ENCODE measurements at regions not wholly inside any gene's neighbourhood (a gene's known extent, or its start where the extent isn't known, plus 50 kb on each side); places are given as distances from the start of the nearest gene placed in this dataset.
"Not testable (repeated sequence)": the region's sequence is repeated elsewhere in the genome, so short reads cannot be mapped to it uniquely, and the experiment has no call there.

GRCh38 chr2:176851889-176852483 is 360.6 kb upstream of the HNRNPA3 start:
- no peak for DNase-seq (ENCODE audit: low spot score)

- DNase-seq (ENCODE audit: low spot score) = no peak
Observed at GRCh38 chr2:176852667-176853066, 359.9 kb upstream of the HNRNPA3 start.

- no peak for DNase-seq (ENCODE audit: low spot score)
Observed at GRCh38 chr2:176854062-176854461, 358.5 kb upstream of the HNRNPA3 start.

- no peak for DNase-seq (ENCODE audit: low spot score)
Observed at GRCh38 chr2:176854878-176855277, 357.7 kb upstream of the HNRNPA3 start.

- no peak for DNase-seq (ENCODE audit: low spot score)
Observed at GRCh38 chr2:176856683-176857082, 355.9 kb upstream of the HNRNPA3 start.

GRCh38 chr2:176865336-176865735 is 347.3 kb upstream of the HNRNPA3 start:
- no peak for DNase-seq (ENCODE audit: low spot score)

- DNase-seq (ENCODE audit: low spot score) = no peak
Observed at GRCh38 chr2:176872406-176872805, 340.2 kb upstream of the HNRNPA3 start.

- no peak for DNase-seq (ENCODE audit: low spot score)
Observed at GRCh38 chr2:176873403-176873802, 339.2 kb upstream of the HNRNPA3 start.

GRCh38 chr2:176876493-176877103 is 336.0 kb upstream of the HNRNPA3 start:
- no peak for DNase-seq (ENCODE audit: low spot score)

- no peak for DNase-seq (ENCODE audit: low spot score)
Observed at GRCh38 chr2:176879426-176879995, 333.1 kb upstream of the HNRNPA3 start.

- not testable (repeated sequence) for DNase-seq (ENCODE audit: low spot score)
Observed at GRCh38 chr2:176882045-176882444, 330.5 kb upstream of the HNRNPA3 start.

- DNase-seq (ENCODE audit: low spot score) = no peak
Observed at GRCh38 chr2:176885001-176885643, 327.5 kb upstream of the HNRNPA3 start.

GRCh38 chr2:176885661-176886060 is 326.9 kb upstream of the HNRNPA3 start:
- DNase-seq (ENCODE audit: low spot score) = no peak

GRCh38 chr2:176891105-176891504 is 321.5 kb upstream of the HNRNPA3 start:
- DNase-seq (ENCODE audit: low spot score) = no peak

- DNase-seq (ENCODE audit: low spot score) = no peak
Observed at GRCh38 chr2:176891857-176892256, 320.7 kb upstream of the HNRNPA3 start.

- DNase-seq (ENCODE audit: low spot score) = no peak
Observed at GRCh38 chr2:176892676-176893226, 319.8 kb upstream of the HNRNPA3 start.

- no peak for DNase-seq (ENCODE audit: low spot score)
Observed at GRCh38 chr2:176895158-176895557, 317.4 kb upstream of the HNRNPA3 start.

- no peak for DNase-seq (ENCODE audit: low spot score)
Observed at GRCh38 chr2:176902454-176902853, 310.1 kb upstream of the HNRNPA3 start.

GRCh38 chr2:176904053-176904452 is 308.5 kb upstream of the HNRNPA3 start:
- not testable (repeated sequence) for DNase-seq (ENCODE audit: low spot score)

- no peak for DNase-seq (ENCODE audit: low spot score)
Observed at GRCh38 chr2:176907341-176907740, 305.3 kb upstream of the HNRNPA3 start.

GRCh38 chr2:176910828-176911227 is 301.8 kb upstream of the HNRNPA3 start:
- no peak for DNase-seq (ENCODE audit: low spot score)

GRCh38 chr2:176913955-176914354 is 298.6 kb upstream of the HNRNPA3 start:
- no peak for DNase-seq (ENCODE audit: low spot score)

GRCh38 chr2:176914371-176914770 is 298.2 kb upstream of the HNRNPA3 start:
- no peak for DNase-seq (ENCODE audit: low spot score)
